ENCODE measurements at regions not wholly inside any gene's neighbourhood (a gene's known extent, or its start where the extent isn't known, plus 50 kb on each side); places are given as distances from the start of the nearest gene placed in this dataset.

- intact Hi-C loops (cut with DNase I) = no loop called here
- DNase-seq (ENCODE audit: low spot score) = no peak
Measured at GRCh38 chr1:48164571-48164970, 57.9 kb upstream of the SLC5A9 start.

- intact Hi-C loops (cut with DNase I) = no loop called here
- DNase-seq (ENCODE audit: low spot score) = no peak
Measured at GRCh38 chr1:48160486-48161132, 61.9 kb upstream of the SLC5A9 start.

- DNase-seq (ENCODE audit: low spot score) = no peak
- intact Hi-C loops (cut with DNase I) = no loop called here
Measured at GRCh38 chr1:48139275-48139674, 83.2 kb upstream of the SLC5A9 start.

- no peak for DNase-seq (ENCODE audit: low spot score)
- intact Hi-C loops (cut with DNase I) = no loop called here
Measured at GRCh38 chr1:48127735-48128685, 94.5 kb upstream of the SLC5A9 start.

- DNase-seq (ENCODE audit: low spot score) = no peak
- intact Hi-C loops (cut with DNase I) = no loop called here
Measured at GRCh38 chr1:48123647-48124046, 98.9 kb upstream of the SLC5A9 start.

- intact Hi-C loops (cut with DNase I) = no loop called here
Measured at GRCh38 chr1:48121955-48122354, 100.6 kb upstream of the SLC5A9 start.

GRCh38 chr1:48120621-48121020 lies 101.9 kb upstream of the SLC5A9 start:
- DNase-seq (ENCODE audit: low spot score) = no peak
- intact Hi-C loops (cut with DNase I) = no loop called here

More at GRCh38 chr1:48121955-48122354, 100.6 kb upstream of the SLC5A9 start:
- DNase-seq (ENCODE audit: low spot score) = no peak

- intact Hi-C loops (cut with DNase I) = loop anchor here in 1 of 2 donors (10.0 kb wide), 1 partner anchor 89 kb away; no protein-coding TSS in a partner anchor
Measured at GRCh38 chr1:48115835-48116234, 106.7 kb upstream of the SLC5A9 start.

GRCh38 chr1:48114596-48115382 lies 107.7 kb upstream of the SLC5A9 start:
- intact Hi-C loops (cut with DNase I) = loop anchor here in 1 of 2 donors (10.0 kb wide), 1 partner anchor 90 kb away; no protein-coding TSS in a partner anchor
- no peak for DNase-seq (ENCODE audit: low spot score)

More at GRCh38 chr1:48115835-48116234, 106.7 kb upstream of the SLC5A9 start:
- no peak for DNase-seq (ENCODE audit: low spot score)

GRCh38 chr1:48109390-48110013 lies 112.3 kb upstream of the TRABD2B start:
- intact Hi-C loops (cut with DNase I) = loop anchor here (10.0 kb wide), 1 partner anchor 95 kb away; no protein-coding TSS in a partner anchor
- DNase-seq (ENCODE audit: low spot score) = no peak

GRCh38 chr1:48107516-48107915 lies 110.3 kb upstream of the TRABD2B start:
- DNase-seq (ENCODE audit: low spot score) = no peak
- intact Hi-C loops (cut with DNase I) = loop anchor here in 1 of 2 donors (10.0 kb wide), 1 partner anchor 97 kb away; no protein-coding TSS in a partner anchor

- no peak for DNase-seq (ENCODE audit: low spot score)
- intact Hi-C loops (cut with DNase I) = loop anchor here in 1 of 2 donors (10.0 kb wide), 1 partner anchor 99 kb away; no protein-coding TSS in a partner anchor
Measured at GRCh38 chr1:48106049-48106448, 108.9 kb upstream of the TRABD2B start.

- intact Hi-C loops (cut with DNase I) = loop anchor here in 1 of 2 donors (10.0 kb wide), 1 partner anchor 100 kb away; no protein-coding TSS in a partner anchor
- DNase-seq (ENCODE audit: low spot score) = no peak
Measured at GRCh38 chr1:48105165-48105564, 108.0 kb upstream of the TRABD2B start.

GRCh38 chr1:48103495-48103894 lies 106.3 kb upstream of the TRABD2B start:
- intact Hi-C loops (cut with DNase I) = loop anchor here in 1 of 2 donors (10.0 kb wide), 1 partner anchor 101 kb away; no protein-coding TSS in a partner anchor
- DNase-seq (ENCODE audit: low spot score) = no peak

- no peak for DNase-seq (ENCODE audit: low spot score)
- intact Hi-C loops (cut with DNase I) = loop anchor here in 1 of 2 donors (10.0 kb wide), 1 partner anchor 102 kb away; no protein-coding TSS in a partner anchor
Measured at GRCh38 chr1:48102766-48103165, 105.6 kb upstream of the TRABD2B start.

GRCh38 chr1:48099072-48099773 lies 102.0 kb upstream of the TRABD2B start:
- DNase-seq (ENCODE audit: low spot score) = no peak
- intact Hi-C loops (cut with DNase I) = no loop called here

- intact Hi-C loops (cut with DNase I) = no loop called here
Measured at GRCh38 chr1:48093696-48094528, 96.7 kb upstream of the TRABD2B start.

More at GRCh38 chr1:48093696-48094528, 96.7 kb upstream of the TRABD2B start:
- DNase-seq (ENCODE audit: low spot score) = no peak
